SJSA1 (cell line): ENCODE measurements at regions not wholly inside any gene's neighbourhood (a gene's known extent, or its start where the extent isn't known, plus 50 kb on each side); places are given as distances from the start of the nearest gene placed in this dataset.
"Not testable (repeated sequence)": the region's sequence is repeated elsewhere in the genome, so short reads cannot be mapped to it uniquely, and the experiment has no call there.

Experiments used
- DNase-seq, 2 experiments: peaks; one replicate each; pipeline ENCODE4 v3.0.0-alpha.2; 2015 to 2020; ENCODE audit warnings: low spot score in 2 of 2, low read depth in 1 of 2
- H3K27ac ChIP-seq: fragments of 250-450 bp; sonication (Bioruptor Pico); 2 replicates; pipeline ENCODE4 v1.5.1; 2020; ENCODE audit warnings: mild to moderate bottlenecking, moderate library complexity
- H3K27me3 ChIP-seq: fragments of 250-450 bp; sonication (Bioruptor Pico); replicated peaks from 2 replicates; pipeline ENCODE4 v1.5.1; 2020; ENCODE audit warnings: mild to moderate bottlenecking, moderate library complexity
- H3K36me3 ChIP-seq: fragments of 250-450 bp; sonication (Bioruptor Pico); 2 replicates; pipeline ENCODE4 v1.5.1; 2020; ENCODE audit warnings: mild to moderate bottlenecking
- H3K4me1 ChIP-seq: fragments of 250-450 bp; sonication (Bioruptor Pico); replicated peaks from 2 replicates; pipeline ENCODE4 v1.6.1; 2021; ENCODE audit warnings: mild to moderate bottlenecking
- H3K4me3 ChIP-seq: fragments of 250-450 bp; sonication (Bioruptor Pico); 2 replicates; pipeline ENCODE4 v1.5.1; 2020; ENCODE audit warnings: mild to moderate bottlenecking
- H3K9me3 ChIP-seq: fragments of 250-450 bp; sonication (Bioruptor Pico); replicated peaks from 2 replicates; pipeline ENCODE4 v1.5.1; 2020; ENCODE audit warnings: mild to moderate bottlenecking

- Histone ChIP-seq H3K27ac (no peak overlapping the region), H3K27me3 (no peaks in the 10 kb centered on the region), H3K36me3 (no peaks in the 10 kb centered on the region), H3K4me3 (no peak overlapping the region), H3K9me3 (no peaks in the 10 kb centered on the region), H3K4me1 (no peaks in the 10 kb centered on the region)
- no peak for DNase-seq
Observed at GRCh38 chr12:43233861-43234260, 318.1 kb downstream of the ADAMTS20 start.

DNA sequence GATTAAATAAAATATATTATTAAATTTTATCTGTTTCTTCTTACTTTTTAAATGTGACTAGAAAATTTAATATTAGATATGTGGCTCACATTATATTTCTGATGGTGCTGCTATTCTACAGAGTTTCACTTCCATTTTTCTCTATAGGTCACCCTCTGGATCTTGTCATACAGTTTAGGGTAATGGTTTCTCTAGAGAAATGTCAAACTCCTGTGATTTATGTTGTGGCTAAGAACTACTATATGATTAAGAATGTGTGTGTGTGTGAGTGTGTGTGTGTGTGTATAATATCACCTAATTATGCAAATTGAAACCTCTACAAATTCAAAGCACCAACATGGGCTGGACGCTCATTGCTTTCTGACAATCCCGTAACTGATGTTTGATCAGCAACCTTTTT is 325.9 kb downstream of the ADAMTS20 start:
- Histone ChIP-seq H3K36me3 (no peaks in the 10 kb centered on the region), H3K27ac (no peak overlapping the region), H3K4me3 (no peak overlapping the region), H3K4me1 (no peaks in the 10 kb centered on the region), H3K27me3 (no peaks in the 10 kb centered on the region), H3K9me3 (no peaks in the 10 kb centered on the region)
- no peak for DNase-seq

DNA sequence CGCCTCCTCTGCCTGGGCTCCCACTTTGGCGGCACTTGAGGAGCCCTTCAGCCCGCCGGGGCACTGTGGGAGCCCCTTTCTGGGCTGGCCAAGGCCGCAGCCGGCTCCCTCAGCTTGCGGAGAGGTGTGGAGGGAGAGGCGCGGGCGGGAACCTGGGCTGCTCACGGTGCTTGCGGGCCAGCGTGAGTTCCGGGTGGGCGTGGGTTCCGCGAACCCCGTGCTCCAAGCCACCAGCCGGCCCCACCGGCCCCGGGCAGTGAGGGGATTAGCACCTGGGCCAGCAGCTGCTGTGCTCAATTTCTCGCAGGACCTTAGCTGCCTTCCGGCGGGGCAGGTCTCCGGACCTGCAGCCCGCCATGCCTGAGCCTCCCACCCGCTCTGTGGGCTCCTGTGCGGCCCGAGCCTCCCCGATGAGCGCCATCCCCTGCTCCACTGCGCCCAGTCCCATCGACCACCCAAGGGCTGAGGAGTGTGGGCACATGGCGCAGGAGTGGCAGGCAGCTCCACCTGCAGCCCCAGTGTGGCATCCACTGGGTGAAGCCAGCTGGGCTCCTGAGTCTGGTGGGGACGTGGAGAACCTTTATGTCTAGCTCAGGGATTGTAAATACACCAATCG is 327.7 kb downstream of the ADAMTS20 start:
- H3K27me3 ChIP-seq, H3K4me1 ChIP-seq, H3K4me3 ChIP-seq, H3K27ac ChIP-seq, DNase-seq, H3K36me3 ChIP-seq, H3K9me3 ChIP-seq: not testable (repeated sequence)

GRCh38 chr12:43222796-43223195 is 329.2 kb downstream of the ADAMTS20 start:
- H3K4me3 ChIP-seq = no peak overlapping the region
- no peaks in the 10 kb centered on the region for H3K36me3 ChIP-seq
- no peaks in the 10 kb centered on the region for H3K4me1 ChIP-seq
- H3K9me3 ChIP-seq = no peaks in the 10 kb centered on the region
- no peak overlapping the region for H3K27ac ChIP-seq
- DNase-seq = no peak
- no peaks in the 10 kb centered on the region for H3K27me3 ChIP-seq

DNA sequence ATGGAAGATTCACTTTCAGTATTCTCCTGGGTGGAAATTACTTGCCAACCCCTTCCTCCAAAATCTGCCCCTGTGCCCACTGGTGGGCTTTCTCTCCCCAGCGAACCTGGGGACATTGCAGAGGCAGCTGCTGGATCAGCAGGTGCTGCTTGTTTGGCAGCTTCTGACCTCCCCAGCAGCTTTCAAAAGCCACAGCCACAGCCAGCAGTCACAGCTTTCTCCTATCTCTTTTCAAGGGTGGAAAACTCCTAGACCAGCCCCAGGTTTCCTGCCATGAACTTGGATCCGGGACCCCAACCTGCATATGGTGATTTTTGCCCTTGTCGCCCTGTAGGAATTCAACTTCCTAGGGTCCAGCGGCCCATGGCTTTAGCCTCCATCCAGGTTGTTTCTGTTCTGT is 330.8 kb downstream of the ADAMTS20 start:
- Histone ChIP-seq H3K4me1 (no peaks in the 10 kb centered on the region), H3K36me3 (no peaks in the 10 kb centered on the region), H3K9me3 (no peaks in the 10 kb centered on the region), H3K27ac (no peak overlapping the region), H3K4me3 (no peak overlapping the region), H3K27me3 (no peaks in the 10 kb centered on the region)
- no peak for DNase-seq

DNA sequence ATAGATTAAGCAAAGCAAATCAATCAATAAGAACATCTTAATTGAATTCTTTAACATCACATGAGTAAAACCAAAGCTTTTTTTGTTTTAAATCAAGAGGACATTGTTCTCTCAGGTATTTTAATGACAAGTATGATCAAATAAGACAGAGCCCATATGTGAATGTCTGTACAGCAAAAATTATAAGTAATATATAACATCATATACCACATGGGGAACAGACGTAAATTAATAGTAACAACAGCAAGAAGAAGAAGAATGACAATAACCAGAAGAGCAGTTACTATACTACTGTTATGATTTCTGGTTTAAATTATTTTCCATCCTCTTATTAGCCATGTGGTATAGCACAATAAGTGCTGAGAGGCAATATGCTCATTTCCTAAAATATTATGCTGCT is 335.5 kb downstream of the ADAMTS20 start:
- no peak overlapping the region for H3K4me3 ChIP-seq
- no peaks in the 10 kb centered on the region for H3K9me3 ChIP-seq
- H3K27ac ChIP-seq = no peak overlapping the region
- H3K36me3 ChIP-seq = no peaks in the 10 kb centered on the region
- no peaks in the 10 kb centered on the region for H3K27me3 ChIP-seq
- no peaks in the 10 kb centered on the region for H3K4me1 ChIP-seq
- no peak for DNase-seq

- DNase-seq = no peak
- H3K36me3 ChIP-seq = no peaks in the 10 kb centered on the region
- no peak overlapping the region for H3K27ac ChIP-seq
- no peak overlapping the region for H3K4me3 ChIP-seq
- peaks cover 12% of the 10 kb centered on the region for H3K4me1 ChIP-seq
- H3K9me3 ChIP-seq = no peaks in the 10 kb centered on the region
- no peaks in the 10 kb centered on the region for H3K27me3 ChIP-seq
Observed at GRCh38 chr12:43214166-43214565, 337.8 kb downstream of the ADAMTS20 start.

GRCh38 chr12:43213608-43214007 is 338.4 kb downstream of the ADAMTS20 start:
- Histone ChIP-seq H3K4me3 (no peak overlapping the region), H3K27me3 (no peaks in the 10 kb centered on the region), H3K9me3 (no peaks in the 10 kb centered on the region), H3K4me1 (peaks cover 12% of the 10 kb centered on the region), H3K27ac (no peak overlapping the region), H3K36me3 (no peaks in the 10 kb centered on the region)
- no peak for DNase-seq

GRCh38 chr12:43210485-43211192 is 341.4 kb downstream of the ADAMTS20 start:
- H3K9me3 ChIP-seq = no peaks in the 10 kb centered on the region
- H3K4me3 ChIP-seq = no peak overlapping the region
- no peaks in the 10 kb centered on the region for H3K36me3 ChIP-seq
- DNase-seq = peak in 1 of 2 experiments; percentile 20
- H3K27ac ChIP-seq = peak overlapping the region; percentile 13; the same call in 1 of the 2 replicates
- H3K27me3 ChIP-seq = no peaks in the 10 kb centered on the region
- H3K4me1 ChIP-seq = peaks cover 19% of the 10 kb centered on the region

GRCh38 chr12:43208627-43209026 is 343.4 kb downstream of the ADAMTS20 start:
- no peak for DNase-seq
- Histone ChIP-seq H3K27me3 (no peaks in the 10 kb centered on the region), H3K36me3 (no peaks in the 10 kb centered on the region), H3K4me1 (peaks cover 22% of the 10 kb centered on the region), H3K27ac (no peak overlapping the region), H3K4me3 (no peak overlapping the region), H3K9me3 (no peaks in the 10 kb centered on the region)

DNA sequence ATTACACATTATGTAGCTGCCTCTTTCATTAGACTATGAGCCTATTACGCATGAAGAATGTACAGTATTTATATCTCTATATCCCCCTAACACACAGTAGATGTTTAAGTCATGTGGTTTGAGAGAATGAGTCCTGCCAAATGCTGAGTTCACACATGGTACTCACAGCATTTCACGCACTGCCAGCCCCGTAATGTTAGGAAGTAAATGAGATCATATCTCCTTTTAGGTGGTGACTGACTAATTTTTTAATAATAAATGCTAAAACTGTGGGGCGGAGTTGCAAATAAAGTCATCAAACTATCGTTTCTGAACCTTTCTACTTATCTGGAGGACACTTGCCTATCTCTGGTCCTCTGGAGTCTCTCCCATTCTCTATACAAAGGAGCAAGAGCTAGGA is 343.8 kb downstream of the ADAMTS20 start:
- no peaks in the 10 kb centered on the region for H3K36me3 ChIP-seq
- H3K4me3 ChIP-seq = no peak overlapping the region
- DNase-seq = no peak
- no peaks in the 10 kb centered on the region for H3K9me3 ChIP-seq
- H3K4me1 ChIP-seq = peaks cover 22% of the 10 kb centered on the region
- no peak overlapping the region for H3K27ac ChIP-seq
- H3K27me3 ChIP-seq = no peaks in the 10 kb centered on the region

DNA sequence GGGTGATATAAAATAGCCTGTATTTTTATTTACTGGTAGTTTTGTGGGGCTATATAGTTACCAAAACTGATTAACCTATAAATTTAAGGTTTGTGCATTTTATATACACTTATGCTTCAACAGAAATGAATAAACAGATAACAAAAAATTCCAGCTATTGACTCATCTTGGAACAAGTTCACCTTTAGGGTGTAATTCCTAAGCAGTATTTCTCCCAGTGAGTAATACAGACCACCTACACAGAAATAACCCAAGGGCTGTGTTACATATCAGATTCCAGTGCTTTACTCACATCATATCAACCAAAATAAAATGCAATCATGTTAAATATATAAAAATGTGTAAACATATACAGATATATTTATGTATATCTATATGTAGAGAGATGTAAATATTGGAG is 345.6 kb downstream of the ADAMTS20 start:
- no peaks in the 10 kb centered on the region for H3K9me3 ChIP-seq
- peak in 1 of 2 experiments; percentile 32 for DNase-seq
- no peak overlapping the region for H3K4me3 ChIP-seq
- no peaks in the 10 kb centered on the region for H3K36me3 ChIP-seq
- peaks cover 22% of the 10 kb centered on the region for H3K4me1 ChIP-seq
- H3K27me3 ChIP-seq = no peaks in the 10 kb centered on the region
- H3K27ac ChIP-seq = no peak overlapping the region

GRCh38 chr12:43198608-43199007 is 353.4 kb downstream of the ADAMTS20 start:
- Histone ChIP-seq H3K36me3 (no peaks in the 10 kb centered on the region), H3K27ac (no peak overlapping the region), H3K4me3 (no peak overlapping the region), H3K4me1 (no peaks in the 10 kb centered on the region), H3K9me3 (no peaks in the 10 kb centered on the region), H3K27me3 (no peaks in the 10 kb centered on the region)
- no peak for DNase-seq

GRCh38 chr12:43196268-43196907 is 355.6 kb downstream of the ADAMTS20 start:
- no peaks in the 10 kb centered on the region for H3K9me3 ChIP-seq
- no peaks in the 10 kb centered on the region for H3K27me3 ChIP-seq
- H3K4me3 ChIP-seq = no peak overlapping the region
- no peaks in the 10 kb centered on the region for H3K4me1 ChIP-seq
- H3K36me3 ChIP-seq = no peaks in the 10 kb centered on the region
- no peak for DNase-seq
- H3K27ac ChIP-seq = no peak overlapping the region
